Pancreas (tissue), 10 donors: ENCODE measurements at regions not wholly inside any gene's neighbourhood (a gene's known extent, or its start where the extent isn't known, plus 50 kb on each side); places are given as distances from the start of the nearest gene placed in this dataset.

Source experiments
- ATAC-seq, 4 donors: fragments of 200-7000 bp; cut with Tn5 transposase; one replicate each; pipeline versions ENCODE4 v1.8.0 to v1.9.1; 2020; ENCODE audit warnings: mild to moderate bottlenecking in 4 of 4, moderate library complexity in 4 of 4
- DNase-seq, 6 donors: peaks; one replicate each; pipeline ENCODE4 v3.0.0-alpha.2; 2020
- FAIRE-seq: peaks from 2 replicates; lab custom pipeline; 2012; peaks lifted over from hg19 to GRCh38; lab: Jason Lieb, UNC
- H3K27ac ChIP-seq, 4 donors: fragments of 200-600 bp; sonication (generic); 1 replicate in 3 of 4; 2 replicates in 1 of 4; pipeline versions ENCODE4 v1.5.0 to v1.8.0; 2020
- H3K27me3 ChIP-seq, 4 donors: fragments of 200-600 bp; one replicate each; pipeline ENCODE4 v1.8.0; 2021
- H3K36me3 ChIP-seq, 3 donors: fragments of 200-600 bp; sonication (generic) in 1 of 3; one replicate each; pipeline versions ENCODE4 v1.5.0 to v1.8.0; 2020 to 2021
- H3K4me1 ChIP-seq, 3 donors: fragments of 200-600 bp; one replicate each; pipeline ENCODE4 v1.8.0; 2021
- H3K4me3 ChIP-seq, 4 donors: fragments of 200-600 bp; sonication (generic) in 2 of 4; one replicate each; pipeline versions ENCODE4 v1.5.0 to v1.8.0; 2020 to 2021
- H3K9me3 ChIP-seq, 4 donors: fragments of 200-600 bp; one replicate each; pipeline ENCODE4 v1.8.0; 2021
- CTCF ChIP-seq, 4 donors: fragments of 200-600 bp; sonication (generic) in 3 of 4; IDR thresholded peaks; one replicate each; pipeline versions ENCODE4 v1.5.0 to v1.8.0; 2021; ENCODE audit warnings: antibody characterized with exemption in 4 of 4
- WGBS, 2 donors: extraction: QIAGEN DNeasy Blood & Tissue Kit; methylation state at CpG; one replicate each; pipeline ENCODE4 v1.1.7; 2013; 5-methylcytosine and 5-hydroxymethylcytosine counted together
- intact Hi-C, 3 donors: fragments of 100-400 bp; cut with DNase I; formaldehyde crosslinking; loops; one replicate each; pipeline versions ENCODE4 v1.11.1 to v1.14.2; 2022
- donor health status: healthy with polysubstance abuse.
- donor health status: DM: no; HTN: no; CAD: no; lungs with moderate emphysema.
- donor health status: DM: no; HTN: no; CAD: no.
- donor health status: control.
- donor health status: control.
- donor health status: Bipolar disorder and iron deficiency.
- donor health status: DM: yes; HTN: yes; CAD: no.
- donor health status: DM: no; HTN: no; CAD: no.
- donor health status: DM: no; HTN: no; CAD: no.
- donor health status: DM: yes; HTN: yes; CAD: no.

GRCh38 chr5:121024416-121025311 lies 560.6 kb downstream of the PRR16 start:
- WGBS, 2 donors, result 86 to 90% methylated on average over 5 of the region's 5 CpGs
- Histone ChIP-seq H3K27ac (no peak overlapping the region), H3K27me3 (no peaks in the 10 kb centered on the region), H3K4me1 (peaks cover 0 to 7% (median 0%) of the 10 kb centered on the region in 3 donors), H3K4me3 (no peak overlapping the region), H3K9me3 (no peaks in the 10 kb centered on the region), H3K36me3 (no peaks in the 10 kb centered on the region)
- ATAC-seq (no peak), DNase-seq (no peak), FAIRE-seq (no peak)
- intact Hi-C loops, result no loop called here
- no peak for TF ChIP-seq CTCF (IDR thresholded peaks at IDR 0.05)

GRCh38 chr5:121025671-121026070 lies 561.6 kb downstream of the PRR16 start:
- TF ChIP-seq CTCF (IDR thresholded peaks at IDR 0.05), result no peak
- Histone ChIP-seq H3K4me3 (no peak overlapping the region), H3K9me3 (no peaks in the 10 kb centered on the region), H3K27me3 (no peaks in the 10 kb centered on the region), H3K4me1 (peaks cover 0 to 7% (median 0%) of the 10 kb centered on the region in 3 donors), H3K36me3 (no peaks in the 10 kb centered on the region), H3K27ac (no peak overlapping the region)
- intact Hi-C loops, result no loop called here
- WGBS, 2 donors, result 85 to 93% methylated on average over 2 of the region's 2 CpGs
- FAIRE-seq (no peak), DNase-seq (no peak), ATAC-seq (no peak)

- H3K27me3 ChIP-seq, result no peaks in the 10 kb centered on the region
- no peak overlapping the region for H3K4me3 ChIP-seq
- intact Hi-C loops, result no loop called here
- no peaks in the 10 kb centered on the region for H3K9me3 ChIP-seq
- no peak for TF ChIP-seq CTCF (IDR thresholded peaks at IDR 0.05)
- no peak overlapping the region for H3K27ac ChIP-seq
- 86 to 87% methylated on average over 3 of the region's 3 CpGs for WGBS, 2 donors
- FAIRE-seq (no peak), DNase-seq (no peak), ATAC-seq (no peak)
- no peaks in the 10 kb centered on the region for H3K36me3 ChIP-seq
- H3K4me1 ChIP-seq, result no peaks in the 10 kb centered on the region
These were observed 563.5 kb downstream of the PRR16 start for GRCh38 chr5:121027636-121028035.

- H3K27me3 ChIP-seq, result no peaks in the 10 kb centered on the region
- H3K27ac ChIP-seq, result no peak overlapping the region
- intact Hi-C loops, result no loop called here
- DNase-seq (no peak), ATAC-seq (no peak), FAIRE-seq (no peak)
- WGBS, 2 donors, result 89 to 92% methylated on average over 4 of the region's 4 CpGs
- H3K36me3 ChIP-seq, result no peaks in the 10 kb centered on the region
- TF ChIP-seq CTCF (IDR thresholded peaks at IDR 0.05), result no peak
- no peak overlapping the region for H3K4me3 ChIP-seq
- no peaks in the 10 kb centered on the region for H3K9me3 ChIP-seq
- H3K4me1 ChIP-seq, result no peaks in the 10 kb centered on the region
These were observed 565.6 kb downstream of the PRR16 start for GRCh38 chr5:121029536-121030245.
